Skeletal muscle cell (primary cell): ENCODE measurements at regions not wholly inside any gene's neighbourhood (a gene's known extent, or its start where the extent isn't known, plus 50 kb on each side); places are given as distances from the start of the nearest gene placed in this dataset.
"Not testable (repeated sequence)": the region's sequence is repeated elsewhere in the genome, so short reads cannot be mapped to it uniquely, and the experiment has no call there.

Experiments used
- DNase-seq: peaks from one replicate; pipeline ENCODE4 v3.0.0-alpha.2; 2010; ENCODE audit warnings: low read depth
- H3K4me3 ChIP-seq: 2 replicates; pipeline ENCODE4 v1.5.1; 2011; ENCODE audit warnings: low read depth, mild to moderate bottlenecking, control low read depth, low read length, moderate library complexity

GRCh38 chr5:91566012-91566411 is 182.9 kb upstream of the ARRDC3 start:
- not testable (repeated sequence) for H3K4me3 ChIP-seq, DNase-seq

GRCh38 chr5:91562922-91563321 is 179.8 kb upstream of the ARRDC3 start:
- no peak for DNase-seq
- no peak overlapping the region for H3K4me3 ChIP-seq

DNA sequence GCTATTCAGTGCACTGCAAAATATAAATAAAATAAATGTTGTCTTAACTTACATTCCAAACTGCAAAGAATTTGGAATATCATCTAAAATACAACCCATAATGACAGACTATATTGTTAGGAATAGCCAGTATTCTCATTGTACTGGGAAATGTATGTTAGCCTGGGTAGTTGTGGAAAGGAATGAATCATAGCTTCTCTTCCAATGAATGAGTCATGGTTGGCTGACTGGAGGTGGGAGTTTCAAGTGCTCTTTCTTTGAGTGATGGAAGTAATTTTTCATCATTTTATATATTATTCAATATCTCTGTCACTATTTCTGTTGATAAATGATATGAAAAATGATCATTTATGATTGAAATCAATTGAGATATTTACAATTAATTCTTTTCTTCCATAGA is 158.6 kb upstream of the ARRDC3 start:
- H3K4me3 ChIP-seq, result no peak overlapping the region
- DNase-seq, result peak; percentile 13

GRCh38 chr5:91538179-91538578 is 155.1 kb upstream of the ARRDC3 start:
- no peak for DNase-seq
- no peak overlapping the region for H3K4me3 ChIP-seq

- DNase-seq, result no peak
- H3K4me3 ChIP-seq, result no peak overlapping the region
Observed at GRCh38 chr5:91535499-91535898, 152.4 kb upstream of the ARRDC3 start.

GRCh38 chr5:91534332-91534731 is 151.2 kb upstream of the ARRDC3 start:
- DNase-seq, result no peak
- no peak overlapping the region for H3K4me3 ChIP-seq

DNA sequence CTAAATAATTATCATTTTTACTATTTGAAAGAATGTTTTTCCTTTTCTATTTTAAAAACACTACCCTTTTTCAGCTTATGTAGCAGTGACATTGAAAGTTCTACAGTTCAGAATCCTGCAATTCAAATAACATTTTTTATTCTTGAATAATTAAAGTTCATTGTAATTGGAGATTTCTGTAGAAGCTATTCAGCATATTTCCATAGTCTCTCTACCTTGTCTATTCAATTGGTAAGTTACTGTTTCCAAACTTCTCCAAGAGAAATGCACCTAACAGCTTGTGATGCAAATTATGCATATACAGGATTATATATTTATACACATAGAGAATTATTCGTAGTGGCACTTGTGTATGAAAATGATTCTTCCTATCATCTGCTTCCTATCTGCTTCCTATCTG is 149.7 kb upstream of the ARRDC3 start:
- no peak overlapping the region for H3K4me3 ChIP-seq
- no peak for DNase-seq

GRCh38 chr5:91532281-91532680 is 149.2 kb upstream of the ARRDC3 start:
- H3K4me3 ChIP-seq, result no peak overlapping the region
- DNase-seq, result no peak

DNA sequence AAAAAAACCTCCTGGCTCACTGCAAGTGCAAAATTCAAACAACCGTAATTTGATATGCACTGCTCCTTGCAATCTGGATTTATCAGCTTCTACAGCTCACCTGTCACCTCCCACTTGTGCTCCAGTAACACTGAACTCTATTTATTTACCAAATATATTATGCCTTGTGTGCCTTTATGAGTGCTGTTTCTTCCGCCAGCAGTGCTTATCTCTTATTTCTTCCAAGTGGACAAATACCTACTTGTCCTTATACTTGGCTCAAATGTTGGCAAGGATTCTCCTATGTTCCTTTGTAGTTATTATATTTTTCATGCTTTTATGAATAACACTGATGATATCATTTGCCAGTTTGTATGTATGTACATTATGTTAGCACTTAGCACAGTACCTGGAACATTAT is 145.7 kb upstream of the ARRDC3 start:
- no peak overlapping the region for H3K4me3 ChIP-seq

GRCh38 chr5:91521785-91522184 is 138.7 kb upstream of the ARRDC3 start:
- no peak for DNase-seq
- H3K4me3 ChIP-seq, result no peak overlapping the region

More for the DNA sequence above, 145.7 kb upstream of the ARRDC3 start:
- DNase-seq, result no peak

DNA sequence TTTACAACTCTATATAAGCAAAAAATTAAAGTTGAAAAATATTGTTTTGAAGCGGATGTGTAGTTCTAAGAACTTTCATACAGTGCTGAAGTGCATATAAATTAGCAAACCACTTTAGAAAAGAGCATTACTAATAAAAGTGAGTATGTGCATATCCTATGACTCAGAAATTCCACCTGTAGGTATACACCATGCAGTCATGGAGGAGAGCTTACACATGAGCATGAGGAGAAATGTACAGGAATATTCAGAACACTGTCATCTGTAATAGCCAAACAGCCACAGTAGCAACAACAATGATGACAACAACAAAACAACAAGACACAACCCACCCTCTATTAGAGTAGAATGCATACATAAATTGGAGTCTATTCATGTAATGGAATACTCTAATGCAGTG is 138.2 kb upstream of the ARRDC3 start:
- DNase-seq, result no peak
- no peak overlapping the region for H3K4me3 ChIP-seq

DNA sequence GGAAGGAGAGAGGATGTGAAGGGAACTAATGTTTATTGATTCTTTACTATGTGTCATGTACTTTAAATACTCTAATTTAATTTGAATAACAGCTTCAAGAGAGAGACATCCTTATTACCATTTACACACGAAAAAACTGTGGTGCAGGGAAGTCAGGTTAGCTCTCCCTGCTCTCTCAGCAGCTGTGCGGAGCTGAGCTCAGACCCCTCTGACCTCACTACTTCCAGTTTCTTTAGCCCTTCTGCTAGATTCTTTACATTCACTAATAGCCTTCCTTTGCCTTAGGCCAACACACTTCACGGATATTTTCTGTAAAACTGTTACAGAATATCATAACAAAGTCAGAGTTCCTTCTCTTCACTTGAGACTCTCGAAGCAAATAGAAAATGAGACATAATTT is 131.3 kb upstream of the ARRDC3 start:
- H3K4me3 ChIP-seq, result no peak overlapping the region
- DNase-seq, result no peak

DNA sequence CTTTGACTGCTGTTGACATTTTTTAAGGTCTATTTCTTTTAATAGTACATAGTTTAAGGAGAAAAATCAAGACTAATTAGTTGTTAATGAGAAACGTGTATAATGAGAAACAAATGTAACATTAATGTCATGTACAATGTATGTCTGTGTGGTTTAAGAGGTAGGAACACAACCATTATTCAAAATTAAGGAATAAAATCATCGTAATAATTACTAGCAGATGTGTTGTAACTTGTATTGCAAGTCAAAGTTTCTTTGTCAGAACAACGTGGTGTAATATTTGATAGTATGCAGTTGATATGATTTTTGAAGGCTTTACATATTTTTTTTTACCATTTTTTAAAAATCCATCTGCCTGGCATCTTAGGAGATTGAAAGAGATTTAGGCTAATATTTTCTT is 120.2 kb upstream of the ARRDC3 start:
- no peak overlapping the region for H3K4me3 ChIP-seq
- no peak for DNase-seq

DNA sequence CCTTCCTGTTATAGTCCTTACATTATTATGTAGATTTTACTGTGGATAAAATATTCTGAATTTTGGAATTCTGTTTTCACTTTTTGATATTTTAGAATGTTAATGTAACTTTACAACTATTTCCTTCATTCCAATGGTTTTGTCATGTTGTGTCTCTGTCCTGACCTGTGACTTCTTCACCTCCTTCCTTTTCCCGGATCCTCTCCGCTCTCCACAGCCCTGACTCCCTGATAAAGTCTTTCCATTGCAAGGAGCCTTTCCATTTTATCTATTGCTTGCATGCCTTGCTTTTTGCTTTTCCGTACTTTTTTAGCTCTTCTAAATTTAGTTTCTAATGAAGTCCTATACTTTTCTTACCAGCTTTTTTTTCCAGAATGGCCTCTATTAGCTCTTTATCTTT is 117.6 kb upstream of the ARRDC3 start:
- H3K4me3 ChIP-seq, result no peak overlapping the region
- DNase-seq, result no peak

DNA sequence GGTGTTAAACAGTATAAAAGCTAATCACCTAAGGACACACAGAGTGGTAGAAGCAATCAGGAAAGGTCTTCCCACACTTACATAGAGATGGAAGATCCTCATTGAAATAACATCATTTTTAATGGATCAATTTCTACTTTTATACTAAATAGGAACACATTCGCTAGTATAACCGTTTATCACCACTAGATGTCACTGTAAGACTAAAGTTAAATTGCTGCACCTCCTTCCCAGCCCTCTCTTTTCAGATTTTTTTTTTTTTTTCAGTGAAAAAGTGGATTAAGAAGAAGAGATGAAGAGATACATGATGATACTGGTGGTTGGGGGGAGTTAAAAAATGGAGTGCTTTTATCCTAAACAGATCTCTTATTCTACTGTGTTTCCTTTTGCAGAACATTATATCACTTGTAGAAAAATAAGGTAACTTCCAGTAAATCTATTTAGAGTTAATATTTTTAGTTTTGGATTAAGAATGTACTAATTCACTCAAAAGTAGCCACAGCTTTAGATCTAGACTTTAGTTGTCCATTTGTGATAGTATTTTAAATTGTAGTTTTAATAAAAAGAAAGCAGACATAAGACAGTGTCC is 116.9 kb upstream of the ARRDC3 start:
- H3K4me3 ChIP-seq, result no peak overlapping the region
- peak; percentile 4 for DNase-seq

DNA sequence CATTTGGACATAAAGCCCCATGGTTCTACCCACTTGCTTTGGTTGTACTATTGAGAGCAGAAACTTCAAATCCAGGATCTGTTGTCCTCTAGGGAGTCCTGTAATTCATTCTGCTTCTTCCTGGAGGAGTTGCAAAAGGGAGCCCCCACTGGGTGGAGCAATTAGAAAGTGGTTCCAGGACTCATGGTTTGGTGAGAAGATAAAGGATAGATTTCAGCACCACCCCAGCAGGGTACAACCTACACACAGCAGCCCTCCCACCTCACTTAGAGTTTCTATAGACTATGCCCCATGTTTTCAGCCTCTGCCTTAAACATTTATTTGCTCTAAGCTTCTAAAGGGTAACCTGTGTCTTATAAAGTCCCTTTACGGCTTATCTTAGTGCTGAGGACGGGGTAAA is 112.6 kb upstream of the ARRDC3 start:
- no peak overlapping the region for H3K4me3 ChIP-seq
- DNase-seq, result no peak

- no peak overlapping the region for H3K4me3 ChIP-seq
- no peak for DNase-seq
Observed at GRCh38 chr5:91494447-91494996, 111.4 kb upstream of the ARRDC3 start.

DNA sequence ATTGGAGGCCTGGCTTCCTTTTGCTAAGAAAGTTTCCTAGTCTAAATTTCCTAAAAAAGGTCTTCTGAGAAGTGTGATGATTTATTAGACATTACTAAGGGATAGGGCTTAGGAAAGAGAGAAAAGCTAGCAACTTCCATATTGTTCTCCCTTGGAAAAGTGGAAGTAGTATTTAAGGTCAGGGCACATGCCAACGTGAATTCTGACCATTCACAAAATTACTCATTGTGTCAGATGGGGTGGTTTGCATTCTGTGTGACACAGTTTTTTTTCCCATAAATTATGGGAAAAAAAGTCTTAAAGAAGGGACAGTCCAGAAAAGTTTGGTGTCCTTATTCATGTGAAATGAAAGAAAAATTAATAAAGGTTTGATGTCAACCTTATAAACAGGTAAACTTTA is 110.0 kb upstream of the ARRDC3 start:
- no peak for DNase-seq
- no peak overlapping the region for H3K4me3 ChIP-seq

GRCh38 chr5:91491229-91491628 is 108.1 kb upstream of the ARRDC3 start:
- no peak for DNase-seq
- H3K4me3 ChIP-seq, result no peak overlapping the region

DNA sequence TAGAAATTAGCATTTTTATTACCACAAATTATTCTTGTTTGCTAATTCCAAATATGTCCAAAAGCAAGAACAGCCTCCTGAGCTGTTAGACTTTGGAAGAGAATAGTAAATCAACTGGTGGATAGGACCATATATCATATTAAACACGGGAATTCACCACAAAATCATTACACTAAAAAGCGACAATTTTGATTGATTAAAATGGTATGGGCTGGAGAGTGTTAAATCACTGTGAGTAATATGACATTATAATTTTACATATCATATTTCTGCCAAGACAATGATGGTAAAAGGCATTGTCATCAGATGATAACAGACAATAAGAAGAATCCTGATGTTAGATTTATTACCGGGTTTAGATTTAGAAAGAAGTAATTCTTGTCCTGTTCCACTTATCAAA is 107.2 kb upstream of the ARRDC3 start:
- DNase-seq, result no peak

DNA sequence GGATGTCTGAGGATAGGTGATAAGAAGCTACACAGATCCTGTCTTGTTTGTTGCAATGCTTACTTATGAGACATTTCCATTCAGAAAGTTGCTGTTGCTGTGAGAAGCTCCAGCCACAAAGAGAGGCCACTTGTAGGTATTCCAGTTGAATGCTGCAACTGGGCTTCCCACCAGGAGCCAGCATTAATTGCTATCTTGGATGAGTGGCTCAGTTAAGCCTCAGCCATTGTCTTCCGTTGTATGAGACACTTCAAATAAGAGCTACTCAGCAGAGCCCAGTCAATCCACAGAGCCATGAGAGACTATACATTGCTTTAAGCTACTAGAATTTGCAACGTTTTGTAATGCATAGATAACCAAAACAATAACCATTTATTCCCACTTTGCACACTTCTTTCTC is 104.3 kb upstream of the ARRDC3 start:
- no peak for DNase-seq
- no peak overlapping the region for H3K4me3 ChIP-seq

More for the DNA sequence above, 107.2 kb upstream of the ARRDC3 start:
- no peak overlapping the region for H3K4me3 ChIP-seq

- DNase-seq, result peak; percentile 21
- H3K4me3 ChIP-seq, result no peak overlapping the region
Observed at GRCh38 chr5:91486638-91487037, 103.5 kb upstream of the ARRDC3 start.
